Transverse colon (tissue), 4 donors: ENCODE measurements at regions not wholly inside any gene's neighbourhood (a gene's known extent, or its start where the extent isn't known, plus 50 kb on each side); places are given as distances from the start of the nearest gene placed in this dataset.
A peak's percentile ranks its signal among the peaks of the same experiment; 100 is the strongest.

ENCODE experiments used
- DNase-seq: peaks from one replicate; pipeline ENCODE4 v3.0.0-alpha.2; 2019
- H3K27ac ChIP-seq, 4 donors: fragments of 200-600 bp; sonication (generic); 2 replicates each; pipeline ENCODE4 v1.5.1; 2016 to 2018; ENCODE audit warnings: inconsistent platforms in 4 of 4
- H3K27me3 ChIP-seq: fragments of 200-600 bp; sonication (generic); 2 replicates; pipeline ENCODE4 v1.5.1; 2017; ENCODE audit warnings: inconsistent platforms
- H3K36me3 ChIP-seq, 4 donors: fragments of 200-600 bp; sonication (generic); 2 replicates each; pipeline ENCODE4 v1.5.1; 2017 to 2019; ENCODE audit warnings: inconsistent platforms in 4 of 4
- H3K4me1 ChIP-seq, 4 donors: fragments of 200-600 bp; sonication (generic); 2 replicates each; pipeline ENCODE4 v1.5.1; 2017 to 2020; ENCODE audit warnings: inconsistent platforms in 4 of 4
- H3K4me3 ChIP-seq, 4 donors: fragments of 200-600 bp; sonication (generic); 1 replicate in 1 of 4; 2 replicates in 3 of 4; pipeline versions ENCODE4 v1.5.1 to v1.6.1; 2017 to 2019; ENCODE audit warnings: inconsistent platforms in 4 of 4
- H3K9me3 ChIP-seq, 2 donors: fragments of 200-600 bp; sonication (generic); 2 replicates each; pipeline ENCODE4 v1.5.1; 2017 to 2019; ENCODE audit warnings: inconsistent platforms in 2 of 2
- EP300 ChIP-seq: sonication (generic); formaldehyde crosslinking; IDR thresholded peaks from one replicate; pipeline ENCODE4 v1.6.1; 2017; ENCODE audit warnings: antibody characterized with exemption, low read depth
- POLR2A ChIP-seq: fragments of 450-650 bp; IDR thresholded peaks from one replicate; pipeline ENCODE4 v1.6.1; 2016; ENCODE audit warnings: antibody characterized with exemption, mild to moderate bottlenecking, moderate library complexity
- POLR2AphosphoS5 ChIP-seq, 3 donors: sonication (generic); formaldehyde crosslinking; IDR thresholded peaks; one replicate each; pipeline ENCODE4 v1.6.1; 2016; ENCODE audit warnings: antibody characterized with exemption in 3 of 3
- WGBS, 2 donors: methylation state at CpG; one replicate each; pipeline ENCODE4 v1.1.5; 2018; ENCODE audit warnings: low coverage in 1 of 2; 5-methylcytosine and 5-hydroxymethylcytosine counted together
- in situ Hi-C, 4 donors: fragments of 200-750 bp; cut with MboI; loops; one replicate each; pipeline versions ENCODE4 v1.15.0 to v1.15.1; 2017; ENCODE audit warnings: low sequenced_read_pairs in 3 of 4, low pct_ligation_motif_present in 1 of 4, low pct_unique_long_range_greater_than_20kb in 1 of 4
- intact Hi-C: fragments of 100-400 bp; cut with DNase I; formaldehyde crosslinking; loops from one replicate; pipeline ENCODE4 v1.15.1; 2023; ENCODE audit warnings: low total_unique reads
- TF ChIP-seq, protein P1 (sequence below), 5 experiments: fragments of 200-600 bp in 3 of 5; fragments of 450-650 bp in 2 of 5; sonication (generic) in 3 of 5; IDR thresholded peaks; 1 replicate in 2 of 5; 2 replicates in 3 of 5; pipeline ENCODE4 v1.5.1; 2016 to 2017; ENCODE audit warnings: antibody characterized with exemption in 5 of 5, inconsistent platforms in 3 of 5, mild to moderate bottlenecking in 2 of 5, moderate library complexity in 1 of 5

DNA sequence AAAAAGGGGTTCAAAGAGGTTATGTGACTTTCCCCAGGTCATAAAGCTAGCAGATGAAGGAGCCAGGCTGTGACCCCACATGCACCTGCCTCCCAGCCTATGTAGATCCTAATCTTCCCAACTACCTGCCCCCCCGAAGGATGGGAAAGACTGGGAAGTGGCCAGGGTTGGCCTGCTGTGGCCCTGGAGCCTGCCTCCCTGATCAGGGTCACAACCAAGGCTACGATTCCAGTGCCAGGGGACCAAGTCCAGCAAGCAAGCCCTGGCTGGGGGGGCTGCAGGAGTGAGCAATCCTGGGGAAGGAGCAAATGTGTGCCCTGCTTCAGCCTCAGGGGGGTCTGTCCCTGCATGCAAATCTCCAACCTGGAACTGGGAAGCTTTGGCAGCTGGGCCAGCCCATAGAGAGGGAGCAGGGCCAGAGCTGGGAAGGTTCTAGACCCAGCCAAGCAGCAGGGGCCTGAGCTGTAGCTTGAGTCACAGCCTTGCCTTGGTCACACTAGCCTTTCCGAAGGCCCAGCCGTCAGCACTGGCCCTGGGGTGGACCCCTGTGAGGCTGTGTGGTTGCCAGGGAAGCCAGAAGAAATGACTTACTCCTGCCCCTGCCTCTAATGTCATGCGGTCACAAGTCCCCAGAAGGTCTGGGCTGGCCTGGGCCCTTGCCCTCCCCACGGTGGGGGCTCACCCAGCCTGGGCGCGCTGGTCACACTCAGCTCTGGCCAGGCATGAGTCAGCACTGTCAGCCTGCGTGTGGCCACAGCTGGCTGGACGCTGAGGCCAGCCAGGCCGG, 96.4 kb upstream of the ZMIZ1 start:
- Histone ChIP-seq H3K9me3 (no peaks in the 10 kb centered on the region), H3K4me3 (no peak overlapping the region), H3K27ac (peak overlapping the region; percentile 92 to 95 (median 94)), H3K36me3 (no peaks in the 10 kb centered on the region), H3K27me3 (no peaks in the 10 kb centered on the region), H3K4me1 (peaks cover 22 to 29% (median 25%) of the 10 kb centered on the region in 4 donors)
- 74% methylated on average over 10 of the region's 11 CpGs; no CpG with 5 or more reads in 1 of the 2 donors for WGBS, 2 donors
- in situ Hi-C loops, result no loop called here
- intact Hi-C loops, result loop anchor here (2.0 kb wide), 1 partner anchor 96 kb away; the partner anchor contains the start of gene ZMIZ1
- TF ChIP-seq, protein P1, sequence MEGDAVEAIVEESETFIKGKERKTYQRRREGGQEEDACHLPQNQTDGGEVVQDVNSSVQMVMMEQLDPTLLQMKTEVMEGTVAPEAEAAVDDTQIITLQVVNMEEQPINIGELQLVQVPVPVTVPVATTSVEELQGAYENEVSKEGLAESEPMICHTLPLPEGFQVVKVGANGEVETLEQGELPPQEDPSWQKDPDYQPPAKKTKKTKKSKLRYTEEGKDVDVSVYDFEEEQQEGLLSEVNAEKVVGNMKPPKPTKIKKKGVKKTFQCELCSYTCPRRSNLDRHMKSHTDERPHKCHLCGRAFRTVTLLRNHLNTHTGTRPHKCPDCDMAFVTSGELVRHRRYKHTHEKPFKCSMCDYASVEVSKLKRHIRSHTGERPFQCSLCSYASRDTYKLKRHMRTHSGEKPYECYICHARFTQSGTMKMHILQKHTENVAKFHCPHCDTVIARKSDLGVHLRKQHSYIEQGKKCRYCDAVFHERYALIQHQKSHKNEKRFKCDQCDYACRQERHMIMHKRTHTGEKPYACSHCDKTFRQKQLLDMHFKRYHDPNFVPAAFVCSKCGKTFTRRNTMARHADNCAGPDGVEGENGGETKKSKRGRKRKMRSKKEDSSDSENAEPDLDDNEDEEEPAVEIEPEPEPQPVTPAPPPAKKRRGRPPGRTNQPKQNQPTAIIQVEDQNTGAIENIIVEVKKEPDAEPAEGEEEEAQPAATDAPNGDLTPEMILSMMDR (IDR thresholded peaks at IDR 0.05), result no peak
- peak; percentile 42 to 51 (median 43) for TF ChIP-seq POLR2AphosphoS5 (IDR thresholded peaks at IDR 0.05)
- DNase-seq, result peak; percentile 59

DNA sequence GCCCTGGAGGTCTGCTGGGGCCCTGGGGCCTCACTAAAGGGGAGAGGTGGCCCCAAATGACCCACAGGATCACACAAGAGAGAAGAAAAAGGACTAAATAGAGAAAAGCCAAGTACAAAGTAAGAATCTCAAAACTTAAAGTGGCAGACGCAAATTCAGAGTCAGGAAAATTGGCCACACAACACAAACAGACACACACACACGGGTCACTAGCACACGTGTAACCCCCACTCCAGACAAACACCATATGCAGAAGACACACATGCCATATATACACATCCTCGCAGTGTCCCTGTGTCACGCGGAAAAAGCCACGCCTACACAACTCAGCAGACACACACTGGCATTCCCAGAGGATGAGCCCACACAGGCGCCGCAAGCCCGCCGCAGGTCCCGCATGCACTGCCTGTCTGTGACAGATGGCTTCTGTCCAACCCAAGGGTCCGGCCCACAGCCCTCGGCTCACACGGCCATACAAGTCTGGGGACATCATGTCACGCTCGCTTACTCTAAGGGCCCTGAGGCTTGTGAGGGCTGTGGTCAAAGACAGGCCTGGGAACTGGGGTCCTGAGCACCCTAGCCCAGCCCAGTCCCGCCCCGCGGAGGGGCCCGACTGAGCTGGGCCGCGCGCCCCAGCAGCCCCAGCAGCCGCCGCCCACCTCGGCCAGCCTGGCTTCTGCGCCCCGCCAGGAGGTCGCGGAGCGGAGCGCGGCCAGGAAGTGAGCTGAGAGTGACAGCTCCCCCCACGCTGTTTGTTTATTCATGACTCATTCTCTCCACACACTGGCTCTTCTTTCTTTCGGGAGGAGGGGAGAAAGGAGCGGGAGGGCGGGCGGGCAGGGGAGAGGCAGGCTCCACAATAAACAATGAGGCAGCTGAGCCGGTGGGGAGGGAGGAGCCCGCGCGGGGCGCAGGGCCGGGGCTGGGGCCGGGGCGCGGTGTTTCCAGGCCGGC, 95.5 kb upstream of the ZMIZ1 start:
- DNase-seq, result peak; percentile 79
- H3K27me3 ChIP-seq, result no peaks in the 10 kb centered on the region
- WGBS, 2 donors, result 15 to 32% methylated on average over 5 to 38 of the region's 49 CpGs
- no peaks in the 10 kb centered on the region for H3K36me3 ChIP-seq
- H3K9me3 ChIP-seq, result no peaks in the 10 kb centered on the region
- H3K4me1 ChIP-seq, result peaks cover 22 to 29% (median 25%) of the 10 kb centered on the region in 4 donors
- peak overlapping the region; percentile 30 to 56 (median 48) for H3K4me3 ChIP-seq
- in situ Hi-C loops (no loop called here), intact Hi-C loops (loop anchor here (2.0 kb wide), 1 partner anchor 96 kb away; the partner anchor contains the start of gene ZMIZ1)
- TF ChIP-seq EP300 (peak; percentile 55), POLR2A (peak; percentile 38), POLR2AphosphoS5 (IDR thresholded peaks at IDR 0.05) (peak; percentile 80 to 89 (median 87))
- TF ChIP-seq, protein P1 (IDR thresholded peaks at IDR 0.05), result no peak
- peak overlapping the region; percentile 92 to 95 (median 94) for H3K27ac ChIP-seq

DNA sequence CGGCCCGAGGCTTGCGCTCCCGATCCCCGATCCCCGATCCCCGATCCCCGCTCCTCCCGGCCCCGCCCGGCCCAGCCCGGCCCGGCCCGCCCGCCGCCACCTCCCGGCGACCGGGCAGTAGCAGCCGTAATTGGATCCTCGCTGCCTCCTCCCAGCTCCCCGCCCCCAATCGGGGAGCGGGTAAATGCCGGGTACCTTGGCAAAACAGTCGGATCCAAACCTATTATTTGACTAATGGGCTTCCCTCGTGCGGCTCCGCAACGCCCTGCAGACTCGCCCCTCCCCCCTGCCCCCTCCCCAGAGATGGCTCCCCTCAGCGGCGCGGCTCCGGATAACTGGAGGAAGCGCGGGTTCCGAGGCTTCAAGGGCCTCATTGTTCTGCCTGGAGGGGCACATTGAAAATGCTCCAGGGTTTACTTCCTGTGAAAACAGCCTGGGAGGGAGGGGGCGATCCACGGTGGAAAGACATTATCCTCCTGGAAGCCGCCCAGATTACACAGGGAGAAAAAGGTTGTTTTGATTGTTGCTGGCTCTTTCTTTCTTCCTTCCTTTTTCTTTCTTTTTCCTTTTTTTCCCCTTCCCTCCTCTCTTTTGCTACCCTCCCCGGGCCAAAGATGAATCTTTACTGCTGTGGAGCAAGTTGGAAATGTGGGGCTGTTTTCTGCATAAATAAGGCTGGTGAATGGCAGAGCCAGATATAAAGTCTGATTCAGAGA, 94.7 kb upstream of the ZMIZ1 start:
- TF ChIP-seq, protein P1 (IDR thresholded peaks at IDR 0.05), result peak in 1 of 5 experiments; percentile 14
- no peak for TF ChIP-seq POLR2AphosphoS5 (IDR thresholded peaks at IDR 0.05)
- TF ChIP-seq POLR2A, result no peak
- TF ChIP-seq EP300, result no peak
- DNase-seq, result no peak
- no peaks in the 10 kb centered on the region for H3K36me3 ChIP-seq
- H3K4me3 ChIP-seq, result peak overlapping the region; percentile 30 to 56 (median 48)
- H3K4me1 ChIP-seq, result peaks cover 22 to 29% (median 25%) of the 10 kb centered on the region in 4 donors
- no peaks in the 10 kb centered on the region for H3K27me3 ChIP-seq
- 0% methylated on average over 1 to 10 of the region's 42 CpGs for WGBS, 2 donors
- in situ Hi-C loops (no loop called here), intact Hi-C loops (loop anchor here (2.0 kb wide), 1 partner anchor 95 kb away; the partner anchor contains the start of gene ZMIZ1)
- peak overlapping the region; percentile 92 to 95 (median 94) for H3K27ac ChIP-seq
- no peaks in the 10 kb centered on the region for H3K9me3 ChIP-seq
